Neural cell (in vitro differentiated cells): ENCODE measurements at regions not wholly inside any gene's neighbourhood (a gene's known extent, or its start where the extent isn't known, plus 50 kb on each side); places are given as distances from the start of the nearest gene placed in this dataset.

Experiments
- H2AFZ ChIP-seq: fragments of 200-600, 300-800 bp; sonication (generic), shearing (Covaris generic); 2 replicates; pipeline ENCODE4 v1.6.0; 2014; ENCODE audit warnings: low read depth, mild to moderate bottlenecking, antibody characterized with exemption, low read length, moderate library complexity
- H3F3A ChIP-seq: fragments of 200-600 bp; shearing (Covaris generic); 2 replicates; pipeline ENCODE4 v1.6.1; 2016; ENCODE audit warnings: mild to moderate bottlenecking, moderate library complexity, mixed read lengths, antibody characterized with exemption, low read length; ENCODE audit not compliant: insufficient read depth, poor library complexity, severe bottlenecking
- H3K27ac ChIP-seq: fragments of 200-600, 300-800 bp; sonication (generic), shearing (Covaris generic); 2 replicates; pipeline ENCODE4 v1.5.1; 2014; ENCODE audit warnings: mild to moderate bottlenecking, low read length, moderate library complexity
- H3K27me3 ChIP-seq: fragments of 300-800, 200-600 bp; sonication (generic), shearing (Covaris generic); 2 replicates; pipeline ENCODE4 v1.6.0; 2014; ENCODE audit warnings: mild to moderate bottlenecking, low read depth, low read length, moderate library complexity; ENCODE audit not compliant: insufficient read depth
- H3K36me3 ChIP-seq: fragments of 300-800, 200-600 bp; sonication (generic), shearing (Covaris generic); 2 replicates; pipeline ENCODE4 v1.5.1; 2014; ENCODE audit warnings: mild to moderate bottlenecking, antibody characterized with exemption, low read length, moderate library complexity; ENCODE audit not compliant: insufficient read depth
- H3K4me2 ChIP-seq: fragments of 300-800, 200-600 bp; sonication (generic), shearing (Covaris generic); 2 replicates; pipeline ENCODE4 v1.6.0; 2014; ENCODE audit warnings: mild to moderate bottlenecking, low read length
- H3K4me3 ChIP-seq: fragments of 300-800, 200-600 bp; sonication (generic), shearing (Covaris generic); 2 replicates; pipeline ENCODE4 v1.5.1; 2014; ENCODE audit warnings: mild to moderate bottlenecking, low read length, moderate library complexity
- H3K79me2 ChIP-seq: fragments of 200-600 bp; shearing (Covaris generic); replicated peaks from 2 replicates; pipeline ENCODE4 v1.6.0; 2014; ENCODE audit warnings: mild to moderate bottlenecking, low read length, moderate library complexity; ENCODE audit not compliant: insufficient read depth
- H3K9ac ChIP-seq: fragments of 300-800, 200-600 bp; sonication (generic), shearing (Covaris generic); 2 replicates; pipeline ENCODE4 v1.6.1; 2016; ENCODE audit warnings: mild to moderate bottlenecking, low read length, mixed read lengths
- H3K9me2 ChIP-seq: fragments of 200-600 bp; shearing (Covaris generic); 2 replicates; pipeline ENCODE4 v1.6.1; 2016; ENCODE audit warnings: mild to moderate bottlenecking, low read length, mixed read lengths; ENCODE audit not compliant: insufficient read depth
- H3K9me3 ChIP-seq: fragments of 200-600, 300-800 bp; sonication (generic), shearing (Covaris generic); 2 replicates; pipeline ENCODE4 v1.6.1; 2016; ENCODE audit warnings: mild to moderate bottlenecking, mixed run types, low read length, moderate library complexity, mixed read lengths
- H4K20me1 ChIP-seq: fragments of 200-600 bp; shearing (Covaris generic); 2 replicates; pipeline ENCODE4 v1.6.1; 2016; ENCODE audit warnings: mild to moderate bottlenecking, mixed run types; ENCODE audit not compliant: insufficient read depth
- CTCF ChIP-seq: fragments of 450-650 bp; IDR thresholded peaks from 2 replicates; pipeline ENCODE4 v1.5.1; 2014; ENCODE audit warnings: antibody characterized with exemption, mild to moderate bottlenecking, moderate library complexity; ENCODE audit not compliant: poor library complexity, severe bottlenecking
- EP300 ChIP-seq: fragments of 450-650 bp; conservative IDR thresholded peaks from 2 replicates; pipeline ENCODE4 v1.6.1; 2014; ENCODE audit warnings: antibody characterized with exemption, mild to moderate bottlenecking, moderate library complexity; ENCODE audit not compliant: poor library complexity, severe bottlenecking
- EZH2 ChIP-seq: fragments of 200-600, 300-800 bp; shearing (Covaris generic), sonication (generic); IDR thresholded peaks from 2 replicates; pipeline ENCODE4 v1.6.1; 2014; ENCODE audit warnings: antibody characterized with exemption, low read length, borderline replicate concordance, mild to moderate bottlenecking; ENCODE audit not compliant: insufficient read depth, poor library complexity, severe bottlenecking
- MXI1 ChIP-seq: fragments of 450-650 bp; conservative IDR thresholded peaks from 2 replicates; pipeline ENCODE4 v1.6.1; 2014; ENCODE audit warnings: antibody characterized with exemption, mild to moderate bottlenecking; ENCODE audit not compliant: poor library complexity, severe bottlenecking
- POLR2AphosphoS5 ChIP-seq: IDR thresholded peaks from 2 replicates; pipeline ENCODE4 v1.6.1; 2012
- RAD21 ChIP-seq: fragments of 450-650 bp; conservative IDR thresholded peaks from 2 replicates; pipeline ENCODE4 v1.6.1; 2014; ENCODE audit warnings: antibody characterized with exemption, mild to moderate bottlenecking, moderate library complexity
- REST ChIP-seq: IDR thresholded peaks from 2 replicates; pipeline ENCODE4 v1.6.1; 2012; ENCODE audit warnings: borderline replicate concordance
- SMC3 ChIP-seq: fragments of 450-650 bp; conservative IDR thresholded peaks from 2 replicates; pipeline ENCODE4 v1.6.1; 2014; ENCODE audit warnings: antibody characterized with exemption, mild to moderate bottlenecking, moderate library complexity; ENCODE audit not compliant: poor library complexity
- TAF1 ChIP-seq: IDR thresholded peaks from 2 replicates; pipeline ENCODE4 v1.6.1; 2012; ENCODE audit warnings: low read depth

GRCh38 chr17:65459677-65460347, 101.6 kb downstream of the AXIN2 start:
- H3K36me3 ChIP-seq = no peaks in the 10 kb centered on the region
- H3K27ac ChIP-seq = no peak overlapping the region
- H3K79me2 ChIP-seq = no peaks in the 10 kb centered on the region
- no peak overlapping the region for H3K4me3 ChIP-seq
- no peaks in the 10 kb centered on the region for H3F3A ChIP-seq
- H3K27me3 ChIP-seq = no peaks in the 10 kb centered on the region
- no peak overlapping the region for H2AFZ ChIP-seq
- H3K9ac ChIP-seq = no peak overlapping the region
- H3K9me2 ChIP-seq = no peaks in the 10 kb centered on the region
- H3K9me3 ChIP-seq = no peaks in the 10 kb centered on the region
- H4K20me1 ChIP-seq = no peaks in the 10 kb centered on the region
- no peak overlapping the region for H3K4me2 ChIP-seq
- TF ChIP-seq REST (no peak), EP300 (no peak), MXI1 (no peak), CTCF (no peak), RAD21 (no peak), SMC3 (no peak), POLR2AphosphoS5 (no peak), EZH2 (no peak), TAF1 (no peak)

GRCh38 chr17:65457635-65458257, 103.7 kb downstream of the AXIN2 start:
- H3K9me3 ChIP-seq = no peaks in the 10 kb centered on the region
- no peaks in the 10 kb centered on the region for H4K20me1 ChIP-seq
- H3K4me3 ChIP-seq = no peak overlapping the region
- no peaks in the 10 kb centered on the region for H3K27me3 ChIP-seq
- H2AFZ ChIP-seq = no peak overlapping the region
- H3K4me2 ChIP-seq = no peak overlapping the region
- H3K79me2 ChIP-seq = no peaks in the 10 kb centered on the region
- no peaks in the 10 kb centered on the region for H3K36me3 ChIP-seq
- H3K9ac ChIP-seq = no peak overlapping the region
- no peaks in the 10 kb centered on the region for H3K9me2 ChIP-seq
- H3K27ac ChIP-seq = no peak overlapping the region
- no peaks in the 10 kb centered on the region for H3F3A ChIP-seq
- no peak for TF ChIP-seq REST
- TF ChIP-seq MXI1 = no peak
- TF ChIP-seq EZH2 = no peak
- no peak for TF ChIP-seq RAD21
- TF ChIP-seq TAF1 = no peak
- no peak for TF ChIP-seq SMC3
- no peak for TF ChIP-seq POLR2AphosphoS5
- TF ChIP-seq EP300 = no peak
- TF ChIP-seq CTCF = no peak
